K562 (cell line): ENCODE measurements at regions not wholly inside any gene's neighbourhood (a gene's known extent, or its start where the extent isn't known, plus 50 kb on each side); places are given as distances from the start of the nearest gene placed in this dataset.

Experiments
- ATAC-seq: fragments of 200-7000 bp; cut with Tn5 transposase; 3 replicates; pipeline ENCODE4 v1.9.1; 2020; ENCODE audit warnings: moderate library complexity
- BruUV-seq: library from RNA; stranded (reverse); fragments of 400-500 nt; replicated peaks from 2 replicates; lab custom pipeline; 2021; lab: Mats Ljungman, UMichigan
- CTCF ChIA-PET: fragments of 300-600 bp; formaldehyde crosslinking; extraction: SDS; loops from one replicate; lab custom pipeline; 2021; ENCODE audit warnings: low intra/inter-chr PET ratio; lab: Yijun Ruan, JAX
- POLR2A ChIA-PET: fragments of 300-600, 350-650 bp; sonication (Branson Sonifier 250); formaldehyde crosslinking; extraction: SDS; loops from one replicate; lab custom pipeline; 2021; ENCODE audit warnings: antibody characterized with exemption, inconsistent platforms; lab: Yijun Ruan, JAX
- DNase-seq, 4 experiments: peaks; one replicate each; pipeline versions ENCODE4 v3.0.0 to v3.0.0-alpha.2; 2011 to 2018; ENCODE audit warnings: low spot score in 3 of 4, mixed read lengths in 3 of 4; ENCODE audit errors: extremely low read depth in 1 of 4
- FAIRE-seq: peaks from 2 replicates; lab custom pipeline; 2011; peaks lifted over from hg19 to GRCh38; lab: Jason Lieb, UNC
- H2AFZ ChIP-seq: 2 replicates; pipeline ENCODE4 v1.6.0; 2011; ENCODE audit warnings: low read depth, low read length, control low read depth, inconsistent platforms
- H3K27ac ChIP-seq: fragments of 200-600 bp; 3 replicates; pipeline ENCODE4 v1.8.0; 2011; ENCODE audit warnings: low read depth, mild to moderate bottlenecking, control low read depth, inconsistent platforms, low read length, moderate library complexity, mixed read lengths; ENCODE audit errors: extremely low read depth
- H3K27me3 ChIP-seq, 2 experiments: fragments of 300-600 bp in 1 of 2; 2 replicates in 1 of 2; 3 replicates in 1 of 2; pipeline versions ENCODE4 v1.6.0 to v1.8.0; 2011; ENCODE audit warnings: inconsistent platforms in 2 of 2, low read length in 2 of 2, mild to moderate bottlenecking in 1 of 2, mixed read lengths in 1 of 2, moderate library complexity in 1 of 2; ENCODE audit not compliant: control insufficient read depth in 2 of 2, insufficient read depth in 2 of 2
- H3K36me3 ChIP-seq: fragments of 300-600 bp; 3 replicates; pipeline ENCODE4 v1.8.0; 2011; ENCODE audit warnings: mild to moderate bottlenecking, low read length, inconsistent platforms; ENCODE audit not compliant: control insufficient read depth, insufficient read depth
- H3K4me1 ChIP-seq, 2 experiments: fragments of 200-600 bp in 1 of 2; replicated peaks in 1 of 2; 2 replicates in 1 of 2; 3 replicates in 1 of 2; pipeline versions ENCODE4 v1.5.1 to v1.8.0; 2011; ENCODE audit warnings: inconsistent platforms in 2 of 2, low read length in 2 of 2, mild to moderate bottlenecking in 1 of 2, mixed read lengths in 1 of 2, moderate library complexity in 1 of 2; ENCODE audit not compliant: control insufficient read depth in 2 of 2, insufficient read depth in 2 of 2
- H3K4me2 ChIP-seq: 2 replicates; pipeline ENCODE4 v1.6.1; 2011; ENCODE audit warnings: low read length, control low read depth, inconsistent platforms, mixed read lengths; ENCODE audit not compliant: insufficient read depth
- H3K4me3 ChIP-seq: fragments of 200-600 bp; sonication (generic), shearing (Covaris generic); 2 replicates; pipeline ENCODE4 v1.5.1; 2016; ENCODE audit warnings: control low read depth, inconsistent platforms
- H3K79me2 ChIP-seq: fragments of 200-600 bp; 3 replicates; pipeline ENCODE4 v1.8.0; 2011; ENCODE audit warnings: low read length, inconsistent platforms; ENCODE audit not compliant: control insufficient read depth, insufficient read depth
- H3K9ac ChIP-seq, 2 experiments: 2 replicates each; pipeline versions ENCODE4 v1.6.0 to v1.6.1; 2011; ENCODE audit warnings: low read depth in 2 of 2, low read length in 2 of 2, control low read depth in 1 of 2, inconsistent platforms in 1 of 2, mild to moderate bottlenecking in 1 of 2, mixed read lengths in 1 of 2; ENCODE audit not compliant: insufficient read depth in 1 of 2
- H3K9me1 ChIP-seq: one replicate; pipeline ENCODE4 v1.6.0; 2011; ENCODE audit warnings: inconsistent platforms, mild to moderate bottlenecking, low read length, moderate library complexity; ENCODE audit not compliant: control insufficient read depth, insufficient read depth
- H3K9me3 ChIP-seq: replicated peaks from 2 replicates; pipeline ENCODE4 v1.5.1; 2011; ENCODE audit warnings: low read depth, low read length, inconsistent platforms; ENCODE audit not compliant: control insufficient read depth, insufficient read depth
- H4K20me1 ChIP-seq: replicated peaks from 2 replicates; pipeline ENCODE4 v1.6.1; 2011; ENCODE audit warnings: low read length, inconsistent platforms, mixed read lengths; ENCODE audit not compliant: control insufficient read depth, insufficient read depth
- ATF6 ChIP-seq: sonication (generic); formaldehyde crosslinking; IDR thresholded peaks from 2 replicates; pipeline ENCODE4 v1.4.0; 2020; ENCODE audit warnings: mild to moderate bottlenecking, missing genetic modification reagents
- CTCFL ChIP-seq: IDR thresholded peaks from 2 replicates; pipeline ENCODE4 v1.6.1; 2011; ENCODE audit warnings: borderline replicate concordance, low read depth, mild to moderate bottlenecking, moderate library complexity, low read length; ENCODE audit not compliant: insufficient read depth, poor library complexity, severe bottlenecking
- HBP1 ChIP-seq: fragments of 450-650 bp; formaldehyde crosslinking; IDR thresholded peaks from 2 replicates; pipeline ENCODE4 v1.4.0; 2022; ENCODE audit warnings: missing genetic modification characterization
- JUNB ChIP-seq: fragments of 450-650 bp; formaldehyde crosslinking; conservative IDR thresholded peaks from 2 replicates; pipeline ENCODE4 v1.4.0; 2020; ENCODE audit warnings: mild to moderate bottlenecking
- NR2C2 ChIP-seq, 2 experiments: fragments of 200-800 bp in 1 of 2; sonication (Bioruptor generic) in 1 of 2; sonication (generic) in 1 of 2; formaldehyde crosslinking in 1 of 2; IDR thresholded peaks; 2 replicates each; pipeline versions ENCODE4 v1.6.1 to v1.8.0; 2016 to 2022; ENCODE audit warnings: mild to moderate bottlenecking in 1 of 2, missing compliant biosample characterization in 1 of 2, missing genetic modification characterization in 1 of 2, missing genetic modification reagents in 1 of 2
- POLR3A ChIP-seq: IDR thresholded peaks from 2 replicates; pipeline ENCODE4 v1.6.1; 2011; ENCODE audit warnings: borderline replicate concordance, mild to moderate bottlenecking, moderate library complexity; ENCODE audit not compliant: insufficient read length, insufficient read depth; ENCODE audit errors: extremely low read depth
- YBX1 ChIP-seq: fragments of 450-650 bp; IDR thresholded peaks from 2 replicates; pipeline ENCODE4 v1.7.1; 2016; ENCODE audit warnings: mild to moderate bottlenecking
- ZNF165 ChIP-seq: fragments of 250-450 bp; sonication (Bioruptor Pico); IDR thresholded peaks from 2 replicates; pipeline ENCODE4 v1.4.0; 2020; ENCODE audit warnings: borderline replicate concordance
- WGBS: fragments of 100-300 bp; shearing (Covaris generic); methylation state at CpG from one replicate; pipeline ENCODE4 v1.1.6; 2016; ENCODE audit warnings: low coverage, mixed read lengths; ENCODE audit not compliant: insufficient coverage; ENCODE audit errors: missing lambda C conversion rate; 5-methylcytosine and 5-hydroxymethylcytosine counted together
- in situ Hi-C: fragments of 300-500 bp; cut with MboI; formaldehyde crosslinking; loops from 4 replicates; pipeline ENCODE4 v1.15.0; 2018; ENCODE audit warnings: inconsistent platforms, mixed read lengths
- intact Hi-C: fragments of 100-400 bp; cut with micrococcal nuclease; formaldehyde crosslinking; loops from 2 replicates; pipeline ENCODE4 v1.14.2; 2022

GRCh38 chr11:80930038-80930437 lies 1489.2 kb upstream of the TENM4 start (continued):
- no peak for TF ChIP-seq ATF6 (CRISPR knock-in tag)

- POLR2A ChIA-PET: no interaction called here
- FAIRE-seq (no peak), DNase-seq (no peak), ATAC-seq (no peak)
- no peak overlapping the region for H3K27ac ChIP-seq
- no peaks in the 10 kb centered on the region for H3K36me3 ChIP-seq
- intact Hi-C loops: no loop called here
- no peaks in the 10 kb centered on the region for H3K27me3 ChIP-seq
- no peaks in the 10 kb centered on the region for H3K4me1 ChIP-seq
- no peak overlapping the region for H3K9ac ChIP-seq
- no peaks in the 10 kb centered on the region for H4K20me1 ChIP-seq
- no peaks in the 10 kb centered on the region for H3K79me2 ChIP-seq
- CTCF ChIA-PET: no interaction called here
- no peaks in the 10 kb centered on the region; the same call in 1 of the 2 replicates for H3K9me3 ChIP-seq
- no peak overlapping the region for H3K4me2 ChIP-seq
- no peak for TF ChIP-seq CTCFL
- TF ChIP-seq HBP1: no peak
- TF ChIP-seq YBX1: no peak
- no peak for TF ChIP-seq NR2C2 (CRISPR knock-in tag; IDR thresholded peaks at IDR 0.05)
- TF ChIP-seq NR2C2 (tag; IDR thresholded peaks at IDR 0.05): no peak
- no peak for TF ChIP-seq ZNF165 (CRISPR knock-in tag)
- TF ChIP-seq JUNB: no peak
- TF ChIP-seq POLR3A: no peak
- BruUV-seq: no TSS peak
- H3K9me1 ChIP-seq: no peaks in the 10 kb centered on the region
- H3K4me3 ChIP-seq: no peak overlapping the region
- no peak overlapping the region for H2AFZ ChIP-seq
- 0% methylated on average over 1 of the region's 1 CpG for WGBS
- in situ Hi-C loops: no loop called here
These were observed 1488.4 kb upstream of the TENM4 start for GRCh38 chr11:80929031-80929805.
